NCI-H1105 treated with DMSO at 0.1 percent for 48 hours (cell line): ENCODE measurements at regions not wholly inside any gene's neighbourhood (a gene's known extent, or its start where the extent isn't known, plus 50 kb on each side); places are given as distances from the start of the nearest gene placed in this dataset.

Experiments used
- DNase-seq: peaks from one replicate; lab custom pipeline; 2025; lab: John Stamatoyannopoulos, UW

GRCh38 chr6:169997187-169997929, 245.9 kb downstream of the ERMARD start:
- DNase-seq = no peak

GRCh38 chr6:169996378-169997051, 245.1 kb downstream of the ERMARD start:
- no peak for DNase-seq

- no peak for DNase-seq
Observed at GRCh38 chr6:169994739-169995138, 243.3 kb downstream of the ERMARD start.

- no peak for DNase-seq
Observed at GRCh38 chr6:169993861-169994481, 242.5 kb downstream of the ERMARD start.

- DNase-seq = no peak
Observed at GRCh38 chr6:169991913-169992312, 240.5 kb downstream of the ERMARD start.

GRCh38 chr6:169991031-169991390, 239.6 kb downstream of the ERMARD start:
- DNase-seq = no peak

GRCh38 chr6:169990095-169991030, 238.9 kb downstream of the ERMARD start:
- no peak for DNase-seq

- no peak for DNase-seq
Observed at GRCh38 chr6:169989594-169989993, 238.2 kb downstream of the ERMARD start.

- DNase-seq = no peak
Observed at GRCh38 chr6:169988769-169989550, 237.5 kb downstream of the ERMARD start.

GRCh38 chr6:169986848-169987498, 235.6 kb downstream of the ERMARD start:
- DNase-seq = no peak

GRCh38 chr6:169986171-169986847, 234.9 kb downstream of the ERMARD start:
- no peak for DNase-seq

- no peak for DNase-seq
Observed at GRCh38 chr6:169985121-169986015, 233.9 kb downstream of the ERMARD start.

- DNase-seq = no peak
Observed at GRCh38 chr6:169984181-169985120, 233.0 kb downstream of the ERMARD start.

- DNase-seq = no peak
Observed at GRCh38 chr6:169983651-169984050, 232.2 kb downstream of the ERMARD start.

GRCh38 chr6:169982461-169983386, 231.3 kb downstream of the ERMARD start:
- DNase-seq = no peak

- no peak for DNase-seq
Observed at GRCh38 chr6:169981969-169982368, 230.5 kb downstream of the ERMARD start.

- DNase-seq = no peak
Observed at GRCh38 chr6:169981568-169981967, 230.1 kb downstream of the ERMARD start.
